Neural progenitor cell (in vitro differentiated cells): ENCODE measurements at regions not wholly inside any gene's neighbourhood (a gene's known extent, or its start where the extent isn't known, plus 50 kb on each side); places are given as distances from the start of the nearest gene placed in this dataset.

Source experiments
- CTCF ChIP-seq: fragments of 200-600 bp; sonication (generic); IDR thresholded peaks from 2 replicates; pipeline ENCODE4 v1.5.1; 2017; ENCODE audit warnings: antibody characterized with exemption, mild to moderate bottlenecking
- EZH2 ChIP-seq: fragments of 200-600 bp; sonication (generic); IDR thresholded peaks from 2 replicates; pipeline ENCODE4 v1.6.1; 2017; ENCODE audit warnings: antibody characterized with exemption, mild to moderate bottlenecking, moderate library complexity
- EZH2phosphoT487 ChIP-seq: fragments of 200-600 bp; sonication (generic); IDR thresholded peaks from 2 replicates; pipeline ENCODE4 v1.6.1; 2017; ENCODE audit warnings: antibody characterized with exemption

DNA sequence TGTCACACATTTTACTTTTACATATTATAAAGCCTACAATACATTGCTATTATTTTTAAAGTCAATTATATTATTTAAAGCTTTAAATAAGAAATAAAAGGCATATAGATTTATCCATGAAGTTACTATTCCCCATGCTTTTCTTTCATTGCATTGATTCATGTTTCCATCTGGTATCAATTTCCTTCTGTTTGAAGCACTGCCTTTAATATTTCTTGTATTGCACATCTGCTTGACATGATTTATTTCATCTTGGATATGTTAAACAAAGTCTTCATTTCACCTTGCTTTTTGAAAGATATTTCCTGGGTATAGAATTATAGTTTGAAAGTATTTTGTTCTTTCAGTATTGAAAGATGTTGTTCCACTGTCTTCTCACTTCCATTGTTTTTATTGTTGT, 174.3 kb upstream of the MBNL1 start:
- no peak for TF ChIP-seq CTCF
- no peak for TF ChIP-seq EZH2
- no peak for TF ChIP-seq EZH2phosphoT487
